Glutamatergic neuron (in vitro differentiated cells): ENCODE measurements at regions not wholly inside any gene's neighbourhood (a gene's known extent, or its start where the extent isn't known, plus 50 kb on each side); places are given as distances from the start of the nearest gene placed in this dataset.

Experiments
- DNase-seq: peaks from one replicate; pipeline ENCODE4 v3.0.0; 2022
- H3K27ac Mint-ChIP-seq: one replicate; pipeline ENCODE4 v1.8.0; 2020; ENCODE audit warnings: mild to moderate bottlenecking, mixed read lengths, inconsistent platforms; ENCODE audit not compliant: unreplicated experiment
- H3K27me3 Mint-ChIP-seq: one replicate; pipeline ENCODE4 v1.8.0; 2020; ENCODE audit warnings: mild to moderate bottlenecking, moderate library complexity, mixed read lengths, inconsistent platforms; ENCODE audit not compliant: unreplicated experiment
- H3K36me3 Mint-ChIP-seq: one replicate; pipeline ENCODE4 v1.8.0; 2020; ENCODE audit warnings: mild to moderate bottlenecking, mixed read lengths, inconsistent platforms; ENCODE audit not compliant: unreplicated experiment
- H3K4me1 Mint-ChIP-seq: one replicate; pipeline ENCODE4 v1.8.0; 2020; ENCODE audit warnings: mild to moderate bottlenecking, low read depth, mixed read lengths, inconsistent platforms; ENCODE audit not compliant: unreplicated experiment
- H3K4me3 Mint-ChIP-seq: one replicate; pipeline ENCODE4 v1.8.0; 2020; ENCODE audit warnings: mild to moderate bottlenecking, mixed read lengths, inconsistent platforms; ENCODE audit not compliant: unreplicated experiment
- H3K9me3 Mint-ChIP-seq: one replicate; pipeline ENCODE4 v1.8.0; 2020; ENCODE audit warnings: mild to moderate bottlenecking, moderate library complexity, mixed read lengths, inconsistent platforms; ENCODE audit not compliant: unreplicated experiment
- TF ChIP-seq, protein P1 (sequence below): fragments of 200-600 bp; sonication (generic); IDR thresholded peaks from one replicate; pipeline ENCODE4 v1.5.0; 2021; ENCODE audit not compliant: partially characterized antibody, unreplicated experiment

DNA sequence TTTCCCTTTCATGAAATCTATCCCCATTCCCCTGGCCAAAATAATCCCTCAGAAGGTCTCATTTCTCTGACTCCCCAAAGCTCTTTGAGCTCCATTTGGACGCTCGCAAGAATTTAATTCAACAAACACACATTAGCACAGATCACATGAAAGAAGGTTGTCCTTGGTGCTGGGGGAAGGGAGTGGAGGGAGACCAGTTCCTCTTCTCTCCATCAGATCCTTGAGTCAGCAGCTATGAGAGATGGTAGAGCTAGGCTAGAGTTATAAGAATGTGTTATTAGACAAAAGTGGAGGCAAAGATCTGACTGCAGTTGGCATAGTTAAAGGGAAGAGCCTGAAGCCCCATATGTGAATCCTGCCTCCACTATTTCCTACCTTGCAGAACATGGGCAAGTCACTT is 184.2 kb upstream of the CDYL start:
- Mint-ChIP-seq H3K27ac (no peak overlapping the region), H3K27me3 (peaks cover 2% of the 10 kb centered on the region), H3K4me1 (no peaks in the 10 kb centered on the region), H3K36me3 (no peaks in the 10 kb centered on the region), H3K9me3 (peaks cover 5% of the 10 kb centered on the region), H3K4me3 (no peak overlapping the region)
- DNase-seq: no peak
- TF ChIP-seq, protein P1, sequence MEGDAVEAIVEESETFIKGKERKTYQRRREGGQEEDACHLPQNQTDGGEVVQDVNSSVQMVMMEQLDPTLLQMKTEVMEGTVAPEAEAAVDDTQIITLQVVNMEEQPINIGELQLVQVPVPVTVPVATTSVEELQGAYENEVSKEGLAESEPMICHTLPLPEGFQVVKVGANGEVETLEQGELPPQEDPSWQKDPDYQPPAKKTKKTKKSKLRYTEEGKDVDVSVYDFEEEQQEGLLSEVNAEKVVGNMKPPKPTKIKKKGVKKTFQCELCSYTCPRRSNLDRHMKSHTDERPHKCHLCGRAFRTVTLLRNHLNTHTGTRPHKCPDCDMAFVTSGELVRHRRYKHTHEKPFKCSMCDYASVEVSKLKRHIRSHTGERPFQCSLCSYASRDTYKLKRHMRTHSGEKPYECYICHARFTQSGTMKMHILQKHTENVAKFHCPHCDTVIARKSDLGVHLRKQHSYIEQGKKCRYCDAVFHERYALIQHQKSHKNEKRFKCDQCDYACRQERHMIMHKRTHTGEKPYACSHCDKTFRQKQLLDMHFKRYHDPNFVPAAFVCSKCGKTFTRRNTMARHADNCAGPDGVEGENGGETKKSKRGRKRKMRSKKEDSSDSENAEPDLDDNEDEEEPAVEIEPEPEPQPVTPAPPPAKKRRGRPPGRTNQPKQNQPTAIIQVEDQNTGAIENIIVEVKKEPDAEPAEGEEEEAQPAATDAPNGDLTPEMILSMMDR: no peak

DNA sequence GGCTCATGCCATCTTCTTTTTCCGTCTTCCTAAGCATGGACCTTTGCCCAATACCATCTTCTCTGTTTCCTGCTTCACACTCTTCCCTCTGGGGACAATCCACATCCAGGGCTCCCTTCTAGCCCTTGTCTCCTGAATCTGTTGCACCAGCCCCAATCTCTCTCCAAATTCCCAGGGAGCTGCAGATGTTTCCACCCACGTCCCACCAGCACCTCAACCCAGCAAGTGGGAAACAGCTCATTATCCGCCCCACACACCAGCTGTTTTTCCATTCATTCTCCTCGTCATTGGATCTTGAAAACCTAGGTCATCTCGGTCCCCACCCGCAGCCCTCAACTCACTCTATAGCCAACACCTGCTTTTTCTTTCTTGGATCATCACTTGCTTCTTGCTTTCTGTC is 185.0 kb upstream of the CDYL start:
- Mint-ChIP-seq H3K4me3 (no peak overlapping the region), H3K27ac (no peak overlapping the region), H3K9me3 (peaks cover 5% of the 10 kb centered on the region), H3K4me1 (no peaks in the 10 kb centered on the region), H3K36me3 (no peaks in the 10 kb centered on the region), H3K27me3 (peaks cover 2% of the 10 kb centered on the region)
- DNase-seq: no peak
- TF ChIP-seq, protein P1: no peak

DNA sequence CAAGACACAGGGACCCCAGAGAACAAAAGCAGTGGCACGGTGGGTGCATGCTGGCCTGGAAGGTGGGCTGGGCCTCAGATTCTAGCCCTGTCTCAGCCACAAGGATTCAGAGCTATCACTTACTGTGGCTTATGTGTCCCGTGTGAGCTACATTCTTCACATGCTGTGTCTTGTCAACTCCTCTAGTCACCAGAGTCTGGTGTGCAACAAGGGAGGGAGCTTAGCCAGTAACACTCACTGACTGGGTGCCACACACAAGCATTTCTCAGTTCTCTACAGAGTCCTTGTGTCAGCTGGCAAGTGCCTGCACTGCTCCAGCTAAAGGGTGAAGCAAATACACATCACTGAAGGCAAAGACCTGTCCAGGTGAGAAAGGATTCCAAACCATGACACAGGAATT is 186.9 kb upstream of the CDYL start:
- Mint-ChIP-seq H3K9me3 (peaks cover 5% of the 10 kb centered on the region), H3K36me3 (no peaks in the 10 kb centered on the region), H3K4me3 (no peak overlapping the region), H3K4me1 (no peaks in the 10 kb centered on the region), H3K27ac (no peak overlapping the region), H3K27me3 (peaks cover 2% of the 10 kb centered on the region)
- DNase-seq: no peak
- TF ChIP-seq, protein P1: no peak

DNA sequence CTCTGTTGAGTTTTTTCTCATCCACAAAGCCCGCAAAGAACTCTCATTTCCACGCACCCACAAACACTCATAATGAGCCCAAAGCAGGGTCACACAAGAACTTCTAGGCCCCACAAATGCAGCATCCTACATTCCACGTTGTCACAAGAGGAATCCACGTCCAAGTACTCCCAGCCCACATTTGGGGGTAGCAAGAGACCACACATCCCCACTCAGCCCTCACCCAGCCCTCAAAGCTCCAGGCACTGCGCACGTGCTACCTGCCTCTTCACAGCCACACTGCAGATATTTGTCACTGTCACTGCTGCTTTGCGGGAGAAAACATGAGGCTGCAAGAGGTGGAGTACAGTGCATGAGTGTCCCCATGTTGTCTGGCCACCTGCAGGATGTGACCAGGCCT is 187.6 kb upstream of the CDYL start:
- H3K27ac Mint-ChIP-seq: no peak overlapping the region
- peaks cover 2% of the 10 kb centered on the region for H3K27me3 Mint-ChIP-seq
- no peaks in the 10 kb centered on the region for H3K4me1 Mint-ChIP-seq
- H3K36me3 Mint-ChIP-seq: no peaks in the 10 kb centered on the region
- DNase-seq: no peak
- TF ChIP-seq, protein P1: no peak
- peaks cover 5% of the 10 kb centered on the region for H3K9me3 Mint-ChIP-seq
- no peak overlapping the region for H3K4me3 Mint-ChIP-seq

DNA sequence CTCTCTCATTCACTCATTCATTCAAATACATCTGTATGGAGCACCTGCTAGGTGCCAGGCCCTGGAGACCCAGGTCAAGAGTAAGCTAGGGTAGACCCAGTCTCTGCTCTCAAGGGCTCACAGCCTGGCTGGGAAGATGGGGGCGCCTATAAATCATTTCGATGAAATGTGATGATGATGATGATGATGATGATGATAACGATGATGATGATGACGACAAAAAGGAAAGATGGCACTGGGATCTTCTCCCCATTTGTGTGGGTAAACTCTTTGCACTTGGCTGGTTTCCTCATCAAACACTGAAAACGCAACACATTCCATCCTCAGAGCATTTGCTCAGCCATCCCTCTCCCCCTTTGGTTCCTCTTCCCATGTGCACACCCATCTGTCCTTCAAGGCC is 188.0 kb upstream of the CDYL start:
- DNase-seq: no peak
- Mint-ChIP-seq H3K4me3 (no peak overlapping the region), H3K27ac (no peak overlapping the region), H3K36me3 (no peaks in the 10 kb centered on the region), H3K4me1 (no peaks in the 10 kb centered on the region), H3K27me3 (peaks cover 2% of the 10 kb centered on the region), H3K9me3 (peaks cover 5% of the 10 kb centered on the region)
- TF ChIP-seq, protein P1: no peak
